Endothelial cell (in vitro differentiated cells): ENCODE measurements at regions not wholly inside any gene's neighbourhood (a gene's known extent, or its start where the extent isn't known, plus 50 kb on each side); places are given as distances from the start of the nearest gene placed in this dataset.

Experiments
- DNase-seq: peaks from one replicate; pipeline ENCODE4 v3.0.0; 2021; ENCODE audit warnings: low spot score
- H3K27ac Mint-ChIP-seq: one replicate; pipeline ENCODE4 v1.8.0; 2021; ENCODE audit warnings: mixed read lengths, inconsistent platforms; ENCODE audit not compliant: unreplicated experiment
- H3K27me3 Mint-ChIP-seq: one replicate; pipeline ENCODE4 v1.8.0; 2021; ENCODE audit warnings: mild to moderate bottlenecking, moderate library complexity, mixed read lengths, inconsistent platforms; ENCODE audit not compliant: unreplicated experiment
- H3K36me3 Mint-ChIP-seq: one replicate; pipeline ENCODE4 v1.8.0; 2021; ENCODE audit warnings: mild to moderate bottlenecking, low read depth, mixed read lengths, inconsistent platforms; ENCODE audit not compliant: unreplicated experiment
- H3K4me1 Mint-ChIP-seq: one replicate; pipeline ENCODE4 v1.8.0; 2021; ENCODE audit warnings: mild to moderate bottlenecking, mixed read lengths, inconsistent platforms; ENCODE audit not compliant: unreplicated experiment
- H3K4me3 Mint-ChIP-seq: one replicate; pipeline ENCODE4 v1.8.0; 2021; ENCODE audit warnings: mild to moderate bottlenecking, mixed read lengths, inconsistent platforms; ENCODE audit not compliant: unreplicated experiment
- H3K9me3 Mint-ChIP-seq: one replicate; pipeline ENCODE4 v1.8.0; 2021; ENCODE audit warnings: mixed read lengths, inconsistent platforms; ENCODE audit not compliant: unreplicated experiment
- CTCF ChIP-seq: fragments of 200-600 bp; sonication (generic); IDR thresholded peaks from one replicate; pipeline ENCODE4 v1.5.0; 2021; ENCODE audit warnings: antibody characterized with exemption; ENCODE audit not compliant: unreplicated experiment

GRCh38 chr20:50391444-50392137 lies 118.6 kb upstream of the PTPN1 start:
- no peak for DNase-seq
- H3K4me1 Mint-ChIP-seq: peaks cover 28% of the 10 kb centered on the region
- H3K27me3 Mint-ChIP-seq: peaks cover 9% of the 10 kb centered on the region
- H3K4me3 Mint-ChIP-seq: no peak overlapping the region
- H3K27ac Mint-ChIP-seq: no peak overlapping the region
- H3K36me3 Mint-ChIP-seq: no peaks in the 10 kb centered on the region
- no peak for TF ChIP-seq CTCF
- H3K9me3 Mint-ChIP-seq: no peaks in the 10 kb centered on the region

GRCh38 chr20:50392138-50392866 lies 117.9 kb upstream of the PTPN1 start:
- TF ChIP-seq CTCF: no peak
- DNase-seq: no peak
- Mint-ChIP-seq H3K36me3 (no peaks in the 10 kb centered on the region), H3K4me3 (no peak overlapping the region), H3K4me1 (peaks cover 31% of the 10 kb centered on the region), H3K9me3 (no peaks in the 10 kb centered on the region), H3K27me3 (peaks cover 9% of the 10 kb centered on the region), H3K27ac (no peak overlapping the region)

GRCh38 chr20:50393242-50393641 lies 116.9 kb upstream of the PTPN1 start:
- Mint-ChIP-seq H3K4me1 (peaks cover 30% of the 10 kb centered on the region), H3K27me3 (peaks cover 9% of the 10 kb centered on the region), H3K36me3 (no peaks in the 10 kb centered on the region), H3K9me3 (no peaks in the 10 kb centered on the region), H3K27ac (no peak overlapping the region), H3K4me3 (no peak overlapping the region)
- no peak for DNase-seq
- no peak for TF ChIP-seq CTCF

- Mint-ChIP-seq H3K27me3 (peaks cover 11% of the 10 kb centered on the region), H3K9me3 (no peaks in the 10 kb centered on the region), H3K4me1 (peaks cover 25% of the 10 kb centered on the region), H3K4me3 (no peak overlapping the region), H3K27ac (no peak overlapping the region), H3K36me3 (no peaks in the 10 kb centered on the region)
- no peak for TF ChIP-seq CTCF
- DNase-seq: no peak
Measured at GRCh38 chr20:50393990-50394561, 116.1 kb upstream of the PTPN1 start.

GRCh38 chr20:50394569-50394968 lies 115.6 kb upstream of the PTPN1 start:
- no peaks in the 10 kb centered on the region for H3K36me3 Mint-ChIP-seq
- TF ChIP-seq CTCF: no peak
- H3K27me3 Mint-ChIP-seq: peaks cover 11% of the 10 kb centered on the region
- H3K9me3 Mint-ChIP-seq: no peaks in the 10 kb centered on the region
- H3K27ac Mint-ChIP-seq: no peak overlapping the region
- no peak for DNase-seq
- H3K4me3 Mint-ChIP-seq: no peak overlapping the region
- peaks cover 20% of the 10 kb centered on the region for H3K4me1 Mint-ChIP-seq
